H1 (cell line): ENCODE measurements at regions not wholly inside any gene's neighbourhood (a gene's known extent, or its start where the extent isn't known, plus 50 kb on each side); places are given as distances from the start of the nearest gene placed in this dataset.

Source experiments
- BRCA1 ChIP-seq: IDR thresholded peaks from 2 replicates; pipeline ENCODE4 v1.6.1; 2012; ENCODE audit warnings: low read depth, low read length, improper control_type of control experiment
- CEBPB ChIP-seq: IDR thresholded peaks from 2 replicates; pipeline ENCODE4 v1.6.1; 2012; ENCODE audit warnings: low read depth, low read length
- HDAC6 ChIP-seq: IDR thresholded peaks from one replicate; pipeline ENCODE4 v1.7.1; 2012; ENCODE audit warnings: low read depth, mild to moderate bottlenecking, inconsistent platforms, low read length, moderate library complexity
- RNF2 ChIP-seq: fragments of 200-900, 300-1000 bp; sonication (generic); IDR thresholded peaks from 2 replicates; pipeline ENCODE4 v1.7.1; 2016; ENCODE audit warnings: borderline replicate concordance, low read depth, mild to moderate bottlenecking, antibody characterized with exemption, low read length; ENCODE audit not compliant: poor library complexity, severe bottlenecking; ENCODE audit errors: missing control alignments
- SIRT6 ChIP-seq: IDR thresholded peaks from one replicate; pipeline ENCODE4 v1.7.1; 2012; ENCODE audit warnings: low read length, inconsistent platforms
- SP4 ChIP-seq: IDR thresholded peaks from 2 replicates; pipeline ENCODE4 v1.6.1; 2012; ENCODE audit warnings: low read length, inconsistent platforms

DNA sequence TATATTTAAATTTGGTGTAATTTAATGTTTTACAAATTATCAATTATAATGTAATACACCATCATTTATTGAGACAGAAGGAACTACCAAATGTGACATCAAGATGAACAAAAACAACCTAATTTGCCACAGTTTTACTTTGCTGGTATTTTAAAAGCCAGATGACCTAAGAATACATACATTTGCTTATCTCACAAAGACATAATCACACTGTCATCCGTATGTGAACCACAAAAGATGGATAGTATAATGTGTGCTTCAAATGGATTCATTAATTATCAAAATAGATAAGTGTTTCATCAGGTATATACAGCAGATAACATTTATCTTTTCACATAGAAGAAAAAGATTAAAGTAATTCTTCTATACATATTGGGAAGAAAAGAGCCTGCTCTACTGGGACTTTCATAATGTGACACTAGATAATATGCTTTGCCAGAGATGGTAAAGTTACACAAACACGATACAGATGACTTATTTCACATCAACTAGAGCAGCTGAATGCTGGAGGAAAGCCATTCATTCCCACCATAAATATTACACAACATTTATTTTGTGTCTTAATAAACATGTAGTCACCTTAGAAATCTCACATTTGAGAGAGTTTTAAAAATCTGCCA, 278.5 kb downstream of the ISL1 start (continued):
- TF ChIP-seq SP4 (no peak), SIRT6 (no peak), HDAC6 (no peak), BRCA1 (no peak), RNF2 (no peak), CEBPB (no peak)
